Aorta (tissue), 5 donors: ENCODE measurements at regions not wholly inside any gene's neighbourhood (a gene's known extent, or its start where the extent isn't known, plus 50 kb on each side); places are given as distances from the start of the nearest gene placed in this dataset.
"Not testable (repeated sequence)": the region's sequence is repeated elsewhere in the genome, so short reads cannot be mapped to it uniquely, and the experiment has no call there.

Experiments
- ATAC-seq: fragments of 200-7000 bp; cut with Tn5 transposase; one replicate; pipeline ENCODE4 v1.9.1; 2022; ENCODE audit warnings: moderate library complexity; ENCODE audit not compliant: low FRiP score
- DNase-seq, 2 donors: peaks; one replicate each; pipeline ENCODE4 v3.0.0-alpha.2; 2020
- H3K27ac ChIP-seq, 2 donors: one replicate each; pipeline ENCODE4 v1.5.1; 2013; ENCODE audit warnings: low read length in 2 of 2, mild to moderate bottlenecking in 2 of 2, moderate library complexity in 2 of 2, control low read depth in 1 of 2, inconsistent platforms in 1 of 2, low read depth in 1 of 2
- H3K27me3 ChIP-seq, 2 donors: one replicate each; pipeline ENCODE4 v1.6.1; 2013; ENCODE audit warnings: control low read depth in 1 of 2, low read length in 1 of 2, mild to moderate bottlenecking in 1 of 2, moderate library complexity in 1 of 2; ENCODE audit not compliant: insufficient read depth in 2 of 2, control insufficient read depth in 1 of 2
- H3K36me3 ChIP-seq, 2 donors: one replicate each; pipeline ENCODE4 v1.6.1; 2013; ENCODE audit warnings: control low read depth in 1 of 2, low read length in 1 of 2, mild to moderate bottlenecking in 1 of 2; ENCODE audit not compliant: insufficient read depth in 2 of 2, control insufficient read depth in 1 of 2
- H3K4me1 ChIP-seq, 2 donors: one replicate each; pipeline ENCODE4 v1.6.1; 2013; ENCODE audit warnings: low read length in 2 of 2, control low read depth in 1 of 2, mild to moderate bottlenecking in 1 of 2, moderate library complexity in 1 of 2; ENCODE audit not compliant: insufficient read depth in 2 of 2, control insufficient read depth in 1 of 2
- H3K4me3 ChIP-seq, 2 donors: one replicate each; pipeline ENCODE4 v1.5.1; 2013; ENCODE audit warnings: low read length in 2 of 2, control low read depth in 1 of 2, mild to moderate bottlenecking in 1 of 2
- H3K9me3 ChIP-seq: one replicate; pipeline ENCODE4 v1.6.1; 2013; ENCODE audit warnings: mild to moderate bottlenecking, low read length; ENCODE audit not compliant: control insufficient read depth
- WGBS, 2 donors: extraction: QIAGEN DNeasy Blood & Tissue Kit; methylation state at CpG; one replicate each; pipeline ENCODE4 v1.1.7; 2013; 5-methylcytosine and 5-hydroxymethylcytosine counted together
- intact Hi-C, 2 donors: fragments of 100-400 bp; cut with DNase I; formaldehyde crosslinking; loops; one replicate each; pipeline versions ENCODE4 v1.14.2 to v1.15.0; 2022
- donor health status: healthy with polysubstance abuse.
- donor health status: Bipolar disorder and iron deficiency.
- donor health status: DM: no; HTN: no; CAD: no.
- donor health status: DM: no; HTN: no; CAD: no.
- donor health status: DM: yes; HTN: yes; CAD: no.

DNA sequence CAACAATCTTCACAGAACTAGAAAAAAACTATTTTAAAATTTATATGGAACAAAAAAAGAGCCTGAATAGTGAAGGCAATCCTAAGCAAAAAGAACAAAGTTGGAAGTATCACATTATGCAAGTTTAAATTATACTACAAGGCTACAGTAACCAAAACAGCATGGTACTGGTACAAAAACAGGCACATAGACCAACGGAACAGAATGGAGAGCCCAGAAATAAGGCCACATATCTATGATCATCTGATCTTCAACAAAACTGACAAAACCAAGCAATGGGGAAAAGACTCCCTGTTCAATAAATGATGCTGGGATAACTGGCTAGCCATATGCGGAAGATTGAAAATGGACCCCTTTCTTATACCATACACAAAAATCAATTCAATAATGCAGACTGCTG, 74.4 kb upstream of the RTN4 start:
- H3K9me3 ChIP-seq, H3K4me1 ChIP-seq, intact Hi-C loops, H3K27me3 ChIP-seq, H3K27ac ChIP-seq, DNase-seq, H3K4me3 ChIP-seq, ATAC-seq, H3K36me3 ChIP-seq: not testable (repeated sequence)
- WGBS, 2 donors = 96% methylated on average over 2 of the region's 2 CpGs

DNA sequence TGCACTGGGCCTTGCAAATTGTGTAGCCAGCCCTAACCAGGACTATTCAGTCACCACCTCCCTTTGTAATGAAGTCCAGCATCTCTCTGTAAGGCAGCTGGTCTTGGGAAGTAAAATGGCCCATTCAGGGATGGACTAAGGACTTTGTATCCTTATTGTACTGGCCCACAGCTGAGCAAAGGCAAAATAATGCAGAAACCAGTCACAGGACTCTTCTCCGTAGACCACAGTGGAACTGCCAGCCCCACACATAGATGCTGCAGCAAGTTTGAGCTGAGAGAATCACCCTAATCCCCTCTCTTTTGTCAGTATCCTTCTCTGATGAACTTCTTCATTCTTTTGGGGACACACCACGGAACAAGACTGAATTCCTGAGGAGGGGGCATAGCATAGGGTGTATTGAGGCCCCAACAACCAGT, 73.6 kb upstream of the RTN4 start:
- ATAC-seq (no peak), DNase-seq (no peak)
- intact Hi-C loops = no loop called here
- H3K9me3 ChIP-seq = no peaks in the 10 kb centered on the region
- no peak overlapping the region for H3K4me3 ChIP-seq
- H3K27me3 ChIP-seq = no peaks in the 10 kb centered on the region
- peaks cover 0 to 6% of the 10 kb centered on the region in 2 donors for H3K4me1 ChIP-seq
- H3K36me3 ChIP-seq = no peaks in the 10 kb centered on the region
- H3K27ac ChIP-seq = no peak overlapping the region
- 91 to 95% methylated on average over 2 of the region's 2 CpGs for WGBS, 2 donors

DNA sequence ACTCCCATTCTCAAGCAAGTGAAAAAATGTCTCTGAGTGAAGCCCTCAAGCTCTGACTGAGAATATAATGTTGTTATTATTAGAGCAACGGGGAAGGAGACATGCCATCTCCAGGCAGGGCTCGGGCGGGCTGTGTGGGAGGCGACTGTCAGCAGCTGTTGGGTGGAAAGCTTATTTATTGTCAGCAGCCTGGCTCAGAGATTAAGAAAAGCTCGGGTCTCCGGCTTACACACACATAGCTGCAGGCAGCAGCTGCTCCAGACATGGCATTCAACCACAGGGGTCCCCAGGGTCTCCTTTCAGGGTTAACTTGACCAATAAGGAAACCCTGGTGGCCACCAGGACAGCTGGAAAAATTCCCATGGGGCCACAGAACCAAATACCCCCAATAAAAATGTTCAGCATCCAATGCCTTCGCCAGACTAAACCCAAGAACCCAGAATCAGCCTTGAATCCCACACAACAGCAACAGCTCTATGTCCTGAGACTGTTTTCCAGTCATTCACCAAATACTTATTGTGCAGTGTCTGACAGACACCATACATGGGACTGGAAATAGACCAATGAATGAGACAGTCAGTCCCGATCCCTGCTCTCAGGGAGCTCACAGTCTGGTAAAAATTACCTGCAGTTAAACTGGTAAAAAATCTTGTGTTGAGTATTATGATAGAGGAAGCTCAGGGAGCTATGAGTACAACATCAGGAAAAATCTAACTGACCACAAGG, 70.5 kb upstream of the RTN4 start:
- no peaks in the 10 kb centered on the region for H3K9me3 ChIP-seq
- 22 to 28% methylated on average over 8 of the region's 8 CpGs for WGBS, 2 donors
- no peaks in the 10 kb centered on the region for H3K36me3 ChIP-seq
- no peaks in the 10 kb centered on the region for H3K27me3 ChIP-seq
- ATAC-seq (peak; percentile 60), DNase-seq (peak; percentile 75 to 81)
- no peak overlapping the region for H3K4me3 ChIP-seq
- intact Hi-C loops = no loop called here
- peak overlapping the region in 1 of 2 donors; percentile 26 for H3K27ac ChIP-seq
- H3K4me1 ChIP-seq = peaks cover 0 to 6% of the 10 kb centered on the region in 2 donors

DNA sequence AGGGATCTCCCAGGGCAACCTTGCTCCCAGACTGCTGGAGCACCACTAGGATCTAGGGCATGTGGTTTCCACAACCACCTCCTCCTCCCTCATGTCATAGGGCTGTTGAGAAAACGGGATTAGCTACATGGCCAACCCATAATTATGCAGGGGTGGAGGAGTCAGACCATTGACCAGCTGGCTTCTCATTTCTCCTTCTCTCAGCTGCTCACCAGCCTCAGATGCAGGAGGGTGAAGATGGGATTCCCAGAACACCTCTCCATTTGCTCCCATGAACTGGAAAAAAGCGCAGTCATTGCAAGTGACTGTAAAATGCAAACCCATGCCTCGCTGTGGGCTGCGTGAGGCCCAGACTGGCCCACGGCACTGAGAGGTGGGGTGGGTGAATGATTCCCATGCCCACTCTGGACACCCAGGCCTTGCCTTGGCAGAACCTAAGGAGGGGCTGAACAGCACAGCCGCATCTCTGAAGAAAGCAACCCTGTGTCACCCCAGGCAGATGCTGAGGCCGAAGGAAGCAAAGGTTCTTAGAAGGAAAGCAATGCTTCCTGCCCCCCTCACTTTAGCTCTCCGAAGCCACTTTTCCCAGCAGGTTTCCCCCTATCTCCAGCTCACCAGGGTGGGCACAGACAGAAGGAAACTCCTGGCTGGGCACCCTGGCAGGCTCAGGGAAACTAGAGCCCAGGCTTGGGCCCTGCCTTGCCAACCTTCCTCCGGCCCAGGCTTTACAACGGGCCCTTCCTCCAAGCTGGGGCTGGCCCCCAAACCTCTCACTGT, 69.6 kb upstream of the RTN4 start:
- intact Hi-C loops = loop anchor here in 1 of 2 donors (5.0 kb wide), 1 partner anchor 478 kb away; no protein-coding TSS in a partner anchor
- no peak overlapping the region for H3K4me3 ChIP-seq
- peak overlapping the region in 1 of 2 donors; percentile 19 for H3K27ac ChIP-seq
- H3K27me3 ChIP-seq = no peaks in the 10 kb centered on the region
- DNase-seq = no peak
- peaks cover 0 to 6% of the 10 kb centered on the region in 2 donors for H3K4me1 ChIP-seq
- peak; percentile 43 for ATAC-seq
- no peaks in the 10 kb centered on the region for H3K9me3 ChIP-seq
- no peaks in the 10 kb centered on the region for H3K36me3 ChIP-seq
- 57 to 60% methylated on average over 10 of the region's 10 CpGs for WGBS, 2 donors

DNA sequence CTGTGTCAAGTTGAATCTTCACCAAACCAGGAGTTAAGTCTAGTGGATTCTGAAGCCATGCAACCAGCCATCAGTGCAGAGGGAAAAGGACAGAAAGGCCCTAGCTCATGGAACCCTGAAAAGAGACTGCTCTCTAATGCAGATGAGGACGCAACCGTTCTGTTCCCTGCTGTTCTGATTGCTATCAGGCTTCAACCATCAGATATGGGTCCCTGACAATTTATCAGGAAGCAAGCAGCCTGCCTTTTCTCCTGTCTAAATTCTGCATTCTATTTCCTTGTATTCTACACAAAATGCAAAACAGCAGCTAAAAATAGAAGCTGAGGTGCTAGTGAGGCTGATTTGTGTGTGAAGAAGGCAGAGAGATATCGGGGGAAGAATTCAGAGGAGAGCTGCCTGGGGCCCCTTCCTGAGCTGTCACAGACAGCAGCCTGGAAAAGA, 68.4 kb upstream of the RTN4 start:
- intact Hi-C loops = loop anchor here in 1 of 2 donors (5.0 kb wide), 1 partner anchor 476 kb away; no protein-coding TSS in a partner anchor
- Histone ChIP-seq H3K27ac (no peak overlapping the region), H3K9me3 (no peaks in the 10 kb centered on the region), H3K4me3 (no peak overlapping the region), H3K36me3 (no peaks in the 10 kb centered on the region), H3K4me1 (peaks cover 0 to 6% of the 10 kb centered on the region in 2 donors), H3K27me3 (no peaks in the 10 kb centered on the region)
- DNase-seq (no peak), ATAC-seq (no peak)
- 58 to 59% methylated on average over 3 of the region's 3 CpGs for WGBS, 2 donors

DNA sequence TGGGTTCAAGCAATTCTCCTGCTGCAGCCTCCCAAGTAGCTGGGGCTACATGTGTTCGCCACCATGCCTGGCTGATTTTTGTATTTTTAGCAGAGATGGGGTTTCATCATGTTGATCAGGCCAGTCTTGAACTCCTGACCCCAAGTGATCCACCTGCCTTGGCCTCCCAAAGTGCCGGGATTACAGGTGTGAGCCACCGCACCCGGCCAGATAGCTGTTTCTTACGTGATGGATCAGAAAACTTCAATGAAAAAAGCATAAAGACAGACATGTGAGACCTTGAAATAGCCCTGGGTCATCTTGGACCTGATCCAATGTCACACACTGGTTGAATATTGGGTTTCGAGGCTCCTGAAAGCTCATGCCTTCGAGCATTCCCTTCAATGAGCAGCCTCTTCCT, 66.7 kb upstream of the RTN4 start:
- Histone ChIP-seq H3K4me1 (peaks cover 3 to 6% of the 10 kb centered on the region in 2 donors), H3K4me3 (no peak overlapping the region), H3K27me3 (no peaks in the 10 kb centered on the region), H3K36me3 (no peaks in the 10 kb centered on the region), H3K27ac (no peak overlapping the region), H3K9me3 (no peaks in the 10 kb centered on the region)
- intact Hi-C loops = loop anchor here in 1 of 2 donors (5.0 kb wide), 1 partner anchor 475 kb away; no protein-coding TSS in a partner anchor
- WGBS, 2 donors = 97% methylated on average over 7 of the region's 7 CpGs
- DNase-seq = no peak
- no peak for ATAC-seq

DNA sequence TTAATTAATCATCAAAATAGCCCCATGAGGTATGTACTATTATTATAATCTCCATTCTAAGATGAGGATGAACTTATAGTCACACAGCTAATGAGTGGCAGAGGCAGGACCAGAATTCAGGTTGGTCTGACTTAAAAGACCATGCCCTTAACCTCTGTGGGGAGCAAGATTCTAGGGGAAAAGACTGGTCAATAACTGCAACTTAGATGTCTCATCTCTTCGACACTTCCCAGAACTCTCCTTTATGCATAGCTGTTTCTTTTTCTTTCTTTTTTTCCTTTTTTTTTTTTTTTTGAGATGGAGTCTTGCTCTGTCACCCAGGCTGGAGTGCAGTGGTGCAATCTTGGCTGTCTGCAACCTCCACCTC, 66.3 kb upstream of the RTN4 start:
- Histone ChIP-seq H3K36me3 (no peaks in the 10 kb centered on the region), H3K4me3 (no peak overlapping the region), H3K4me1 (peaks cover 4 to 9% of the 10 kb centered on the region in 2 donors), H3K27ac (no peak overlapping the region), H3K9me3 (no peaks in the 10 kb centered on the region), H3K27me3 (no peaks in the 10 kb centered on the region)
- 96 to 100% methylated on average over 1 of the region's 1 CpG for WGBS, 2 donors
- ATAC-seq (no peak), DNase-seq (no peak)
- intact Hi-C loops = loop anchor here in 1 of 2 donors (5.0 kb wide), 1 partner anchor 474 kb away; no protein-coding TSS in a partner anchor

DNA sequence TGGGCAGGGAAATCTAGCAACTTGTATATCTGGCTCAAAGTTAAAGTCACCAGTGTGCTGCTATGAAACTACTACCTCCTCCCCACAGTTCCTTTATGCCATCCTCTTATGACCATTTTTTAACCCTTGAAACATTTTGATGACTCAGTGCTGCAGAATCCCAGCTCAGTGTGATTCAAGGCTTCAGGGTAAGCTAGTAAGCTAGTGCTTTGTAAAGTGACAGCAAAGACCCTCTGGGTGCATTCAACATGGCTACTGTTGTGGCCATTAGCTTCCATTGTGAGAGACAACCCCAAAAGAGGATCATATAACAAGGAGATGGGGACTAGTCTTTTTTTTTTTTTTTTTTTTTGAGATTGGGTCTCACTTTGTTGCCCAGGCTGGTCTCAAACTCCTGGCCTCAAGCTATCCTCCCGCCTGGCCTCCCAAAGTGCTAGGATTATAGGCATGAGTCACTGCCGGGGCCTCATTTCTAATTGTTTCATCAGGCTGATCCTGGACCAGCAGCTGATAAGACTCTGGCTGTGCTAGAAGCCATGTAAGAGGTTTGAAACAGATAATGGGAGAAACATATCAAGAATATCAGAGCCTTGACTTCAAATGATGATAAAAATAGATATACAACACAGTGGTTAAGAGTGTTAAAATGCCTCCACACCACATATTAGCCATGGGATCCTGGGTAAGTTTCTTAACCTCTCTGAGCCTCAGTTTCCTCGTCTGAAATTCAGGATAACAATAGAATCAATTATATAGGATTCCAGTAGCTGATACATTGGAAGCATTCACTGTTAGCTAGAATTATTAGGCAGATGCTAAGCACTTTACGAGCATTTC, 65.7 kb upstream of the RTN4 start:
- Histone ChIP-seq H3K27ac (no peak overlapping the region), H3K36me3 (no peaks in the 10 kb centered on the region), H3K4me3 (no peak overlapping the region), H3K27me3 (no peaks in the 10 kb centered on the region), H3K9me3 (no peaks in the 10 kb centered on the region), H3K4me1 (peaks cover 4 to 7% of the 10 kb centered on the region in 2 donors)
- ATAC-seq (no peak), DNase-seq (no peak)
- WGBS, 2 donors = 93 to 94% methylated on average over 4 of the region's 4 CpGs
- intact Hi-C loops = loop anchor here in 1 of 2 donors (5.0 kb wide), 1 partner anchor 474 kb away; no protein-coding TSS in a partner anchor
